ENCODE measurements at regions not wholly inside any gene's neighbourhood (a gene's known extent, or its start where the extent isn't known, plus 50 kb on each side); places are given as distances from the start of the nearest gene placed in this dataset.
"Not testable (repeated sequence)": the region's sequence is repeated elsewhere in the genome, so short reads cannot be mapped to it uniquely, and the experiment has no call there.

- TF ChIP-seq CTCF, POLR2A (IDR thresholded peaks at IDR 0.05): not testable (repeated sequence)
Observed at GRCh38 chr5:56731473-56731872, 83.9 kb upstream of the MAP3K1 start.
